ENCODE measurements at regions not wholly inside any gene's neighbourhood (a gene's known extent, or its start where the extent isn't known, plus 50 kb on each side); places are given as distances from the start of the nearest gene placed in this dataset.

DNA sequence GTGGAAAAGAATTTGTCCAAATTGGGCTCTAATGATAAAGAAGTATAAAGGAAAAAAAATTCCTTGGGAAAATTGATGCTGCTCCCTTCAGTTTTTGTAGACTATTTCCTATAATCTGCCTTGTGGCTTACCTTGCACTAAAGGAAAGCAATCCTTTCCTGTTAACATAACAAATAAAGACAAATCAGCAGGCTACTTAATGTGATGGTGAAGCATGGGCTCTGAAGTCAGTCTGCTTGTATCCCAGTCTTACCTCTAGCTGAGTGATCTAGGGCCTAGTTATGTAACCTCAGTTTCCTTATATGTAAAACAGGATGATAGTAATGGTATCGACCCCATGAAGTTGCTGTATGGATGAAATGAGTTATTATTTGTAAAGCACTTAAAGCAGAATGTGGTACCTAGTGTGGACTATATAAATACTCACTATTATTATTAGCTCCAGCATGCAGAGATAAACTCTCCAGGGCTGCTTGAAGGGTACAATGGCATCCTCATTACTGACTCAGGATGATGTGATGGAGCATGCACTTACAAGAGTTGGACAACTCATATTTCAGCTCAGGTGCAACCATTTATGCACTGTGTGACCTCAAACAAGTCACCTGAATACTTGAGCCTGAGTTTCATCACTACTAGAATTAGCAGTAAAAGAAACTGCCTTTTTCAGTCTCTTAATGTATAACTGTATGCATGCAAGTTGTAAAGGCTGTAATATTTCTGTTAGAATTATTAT is 156.1 kb downstream of the DKK1 start:
- H3K9me3 ChIP-seq (ENCODE audit: control insufficient read depth, insufficient read depth, low read length): no peaks in the 10 kb centered on the region

GRCh38 chr10:52472406-52473146 is 158.5 kb downstream of the DKK1 start:
- Mint-ChIP-seq H3K36me3 (no peaks in the 10 kb centered on the region), H3K27ac (no peak overlapping the region)
- intact Hi-C loops (cut with micrococcal nuclease): no loop called here

More for the DNA sequence above, 156.1 kb downstream of the DKK1 start:
- Mint-ChIP-seq H3K4me3 (no peak overlapping the region), H3K27ac (no peak overlapping the region), H3K9me3 (peaks cover 0 to 3% of the 10 kb centered on the region in 2 donors), H3K36me3 (no peaks in the 10 kb centered on the region), H3K4me1 (peaks cover 11 to 12% of the 10 kb centered on the region in 2 donors), H3K27me3 (ENCODE audit: low read depth in 2 of 2) (peaks cover 0 to 2% of the 10 kb centered on the region in 2 donors)
- intact Hi-C loops (cut with micrococcal nuclease): no loop called here
- Histone ChIP-seq H3K4me3 (ENCODE audit: low read length) (no peak overlapping the region), H3K4me1 (ENCODE audit: control insufficient read depth, insufficient read depth, low read length) (no peaks in the 10 kb centered on the region), H3K27me3 (ENCODE audit: control insufficient read depth, insufficient read depth, low read length) (no peaks in the 10 kb centered on the region), H3K36me3 (ENCODE audit: control insufficient read depth, insufficient read depth, low read length) (no peaks in the 10 kb centered on the region), H3K27ac (ENCODE audit: low read length) (no peak overlapping the region)
- ATAC-seq (no peak), DNase-seq (no peak)
- no CpG with 5 or more reads among the region's 1 CpG for WGBS (ENCODE audit: insufficient coverage)
- no peak for TF ChIP-seq CTCF (IDR thresholded peaks at IDR 0.05)

DNA sequence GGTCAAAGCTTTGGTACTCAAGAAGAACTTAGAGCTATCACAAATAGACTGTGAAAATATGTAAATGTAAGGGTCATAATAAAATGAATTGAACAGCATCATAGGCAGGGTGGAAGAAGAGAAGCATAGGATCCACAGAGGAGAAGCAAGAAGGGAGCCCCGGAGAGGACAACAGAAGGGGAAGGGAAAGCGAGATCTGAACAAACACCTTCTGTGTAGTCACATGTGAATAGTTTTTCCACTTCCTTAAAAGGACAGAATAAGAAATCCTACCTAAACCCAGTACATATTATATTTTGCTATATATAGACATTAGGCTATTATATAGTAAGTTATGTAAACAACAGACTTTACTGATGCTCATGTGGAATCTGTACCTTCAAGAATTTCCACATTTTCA is 160.2 kb downstream of the DKK1 start:
- no peaks in the 10 kb centered on the region for H3K36me3 Mint-ChIP-seq
- intact Hi-C loops (cut with micrococcal nuclease): no loop called here
- H3K4me3 Mint-ChIP-seq: no peak overlapping the region
- no peaks in the 10 kb centered on the region for H3K9me3 ChIP-seq (ENCODE audit: control insufficient read depth, insufficient read depth, low read length)
- H3K9me3 Mint-ChIP-seq: peaks cover 0 to 2% of the 10 kb centered on the region in 2 donors
- no peaks in the 10 kb centered on the region for H3K36me3 ChIP-seq (ENCODE audit: control insufficient read depth, insufficient read depth, low read length)
- no peak overlapping the region for H3K27ac ChIP-seq (ENCODE audit: low read length)
- no peaks in the 10 kb centered on the region for H3K27me3 ChIP-seq (ENCODE audit: control insufficient read depth, insufficient read depth, low read length)
- WGBS (ENCODE audit: insufficient coverage): 60% methylated on average over 1 of the region's 2 CpGs
- no peaks in the 10 kb centered on the region for H3K4me1 ChIP-seq (ENCODE audit: control insufficient read depth, insufficient read depth, low read length)
- H3K27ac Mint-ChIP-seq: no peak overlapping the region
- peaks cover 7 to 9% of the 10 kb centered on the region in 2 donors for H3K27me3 Mint-ChIP-seq (ENCODE audit: low read depth in 2 of 2)
- DNase-seq (no peak), ATAC-seq (no peak)
- no peak for TF ChIP-seq CTCF (IDR thresholded peaks at IDR 0.05)
- no peak overlapping the region for H3K4me3 ChIP-seq (ENCODE audit: low read length)
- no peaks in the 10 kb centered on the region for H3K4me1 Mint-ChIP-seq

More at GRCh38 chr10:52472406-52473146, 158.5 kb downstream of the DKK1 start:
- no peaks in the 10 kb centered on the region for H3K4me1 ChIP-seq (ENCODE audit: control insufficient read depth, insufficient read depth, low read length)
- Mint-ChIP-seq H3K27me3 (ENCODE audit: low read depth in 2 of 2) (peaks cover 7 to 9% of the 10 kb centered on the region in 2 donors), H3K4me1 (no peaks in the 10 kb centered on the region), H3K9me3 (peaks cover 0 to 3% of the 10 kb centered on the region in 2 donors), H3K4me3 (no peak overlapping the region)
- DNase-seq: no peak
- no peaks in the 10 kb centered on the region for H3K36me3 ChIP-seq (ENCODE audit: control insufficient read depth, insufficient read depth, low read length)
- H3K27ac ChIP-seq (ENCODE audit: low read length): no peak overlapping the region
- ATAC-seq: no peak
- no peak for TF ChIP-seq CTCF (IDR thresholded peaks at IDR 0.05)
- H3K27me3 ChIP-seq (ENCODE audit: control insufficient read depth, insufficient read depth, low read length): no peaks in the 10 kb centered on the region
- 74% methylated on average over 3 of the region's 5 CpGs for WGBS (ENCODE audit: insufficient coverage)
- H3K9me3 ChIP-seq (ENCODE audit: control insufficient read depth, insufficient read depth, low read length): no peaks in the 10 kb centered on the region
- H3K4me3 ChIP-seq (ENCODE audit: low read length): no peak overlapping the region

Data from natural killer cell (primary cell).